ENCODE measurements at regions not wholly inside any gene's neighbourhood (a gene's known extent, or its start where the extent isn't known, plus 50 kb on each side); places are given as distances from the start of the nearest gene placed in this dataset.

- Histone ChIP-seq H3K4me3 (ENCODE audit: low read length) (peak overlapping the region; percentile 32), H3K36me3 (ENCODE audit: control insufficient read depth in 2 of 3, insufficient read depth in 3 of 3, low read length in 3 of 3) (peaks cover 0 to 31% (median 3%) of the 10 kb centered on the region in 3 experiments), H3K27ac (ENCODE audit: low read depth, low read length) (peak overlapping the region; percentile 85), H3K9me3 (ENCODE audit: control insufficient read depth in 2 of 3, low read length in 3 of 3) (no peaks in the 10 kb centered on the region), H3K4me1 (ENCODE audit: control insufficient read depth in 2 of 2, insufficient read depth in 2 of 2, low read length in 2 of 2) (peaks cover 44 to 63% of the 10 kb centered on the region in 2 donors), H3K27me3 (ENCODE audit: control insufficient read depth in 2 of 2, insufficient read depth in 2 of 2, low read length in 2 of 2) (no peaks in the 10 kb centered on the region)
- Mint-ChIP-seq H3K36me3 (peaks cover 11 to 41% (median 20%) of the 10 kb centered on the region in 5 donors), H3K4me1 (peaks cover 37 to 89% (median 74%) of the 10 kb centered on the region in 7 donors), H3K4me3 (peak overlapping the region; percentile 57 to 86 (median 74)), H3K9me3 (peaks cover 0 to 3% (median 0%) of the 10 kb centered on the region in 11 donors), H3K27ac (peak overlapping the region; percentile 87 to 100 (median 99)), H3K27me3 (no peaks in the 10 kb centered on the region)
- CTCF ChIA-PET, result interaction anchor here (0.6 to 10.2 kb wide), 10 partner anchors 10 to 66 kb away, joined by 3 to 80 read pairs (median 12); partner anchors contain the start of gene SYNE3
- POLR2A ChIA-PET, result interaction anchor here (0.7 to 10.2 kb wide), 14 partner anchors 9 to 75 kb away, joined by 3 to 255 read pairs (median 6); partner anchors contain the start of genes GLRX5 and SYNE3
- intact Hi-C loops (cut with micrococcal nuclease), result loop anchor here (1.0 to 5.0 kb wide), 8 partner anchors 11 to 71 kb away; no protein-coding TSS in a partner anchor
- ATAC-seq (peak; percentile 90), DNase-seq (peak in 7 of 9 donors; percentile 59 to 87 (median 82))
These were observed 53.1 kb downstream of the SYNE3 start for GRCh38 chr14:95463171-95463901.

DNA sequence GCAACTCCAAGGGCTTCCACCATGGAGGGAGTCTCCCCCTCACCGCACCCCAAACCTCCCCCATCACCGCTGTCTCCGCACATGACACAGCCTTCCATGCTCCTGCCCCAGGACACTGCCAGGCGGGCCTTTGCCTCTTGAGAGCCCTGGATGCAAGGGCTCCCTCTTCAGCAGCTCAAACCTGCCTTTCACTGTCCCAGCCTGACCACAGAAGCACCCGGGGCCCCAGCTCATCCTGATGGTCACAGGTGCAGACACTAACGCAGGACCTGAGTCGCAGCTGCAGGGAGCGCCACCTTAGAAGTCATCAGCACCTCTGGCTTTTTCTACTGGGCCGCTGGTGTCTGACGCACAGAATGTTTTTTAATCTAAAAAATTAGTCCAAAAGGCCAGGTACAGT, 54.0 kb downstream of the SYNE3 start:
- intact Hi-C loops (cut with micrococcal nuclease), result loop anchor here (2.0 to 5.0 kb wide), 2 partner anchors 34 to 70 kb away; no protein-coding TSS in a partner anchor
- Mint-ChIP-seq H3K27me3 (no peaks in the 10 kb centered on the region), H3K27ac (peak overlapping the region; percentile 87 to 100 (median 99)), H3K4me3 (peak overlapping the region in 8 of 10 donors; percentile 57 to 86 (median 76)), H3K4me1 (peaks cover 38 to 85% (median 75%) of the 10 kb centered on the region in 7 donors), H3K9me3 (peaks cover 0 to 3% (median 0%) of the 10 kb centered on the region in 11 donors), H3K36me3 (peaks cover 11 to 40% (median 23%) of the 10 kb centered on the region in 5 donors)
- Histone ChIP-seq H3K4me3 (ENCODE audit: low read length) (no peak overlapping the region), H3K27me3 (ENCODE audit: control insufficient read depth in 2 of 2, insufficient read depth in 2 of 2, low read length in 2 of 2) (no peaks in the 10 kb centered on the region), H3K4me1 (ENCODE audit: control insufficient read depth in 2 of 2, insufficient read depth in 2 of 2, low read length in 2 of 2) (peaks cover 44 to 64% of the 10 kb centered on the region in 2 donors), H3K27ac (ENCODE audit: low read depth, low read length) (peak overlapping the region; percentile 85), H3K9me3 (ENCODE audit: control insufficient read depth in 2 of 3, low read length in 3 of 3) (no peaks in the 10 kb centered on the region), H3K36me3 (ENCODE audit: control insufficient read depth in 2 of 3, insufficient read depth in 3 of 3, low read length in 3 of 3) (peaks cover 0 to 22% (median 3%) of the 10 kb centered on the region in 3 experiments)
- no peak for ATAC-seq
- peak in 2 of 9 donors; percentile 9 to 22 for DNase-seq
- CTCF ChIA-PET, result interaction anchor here (0.6 to 10.2 kb wide), 9 partner anchors 10 to 65 kb away, joined by 3 to 80 read pairs (median 13); partner anchors contain the start of gene SYNE3
- POLR2A ChIA-PET, result interaction anchor here (1.2 to 10.2 kb wide), 7 partner anchors 9 to 72 kb away, joined by 4 to 255 read pairs (median 14); partner anchors contain the start of genes GLRX5 and SYNE3

DNA sequence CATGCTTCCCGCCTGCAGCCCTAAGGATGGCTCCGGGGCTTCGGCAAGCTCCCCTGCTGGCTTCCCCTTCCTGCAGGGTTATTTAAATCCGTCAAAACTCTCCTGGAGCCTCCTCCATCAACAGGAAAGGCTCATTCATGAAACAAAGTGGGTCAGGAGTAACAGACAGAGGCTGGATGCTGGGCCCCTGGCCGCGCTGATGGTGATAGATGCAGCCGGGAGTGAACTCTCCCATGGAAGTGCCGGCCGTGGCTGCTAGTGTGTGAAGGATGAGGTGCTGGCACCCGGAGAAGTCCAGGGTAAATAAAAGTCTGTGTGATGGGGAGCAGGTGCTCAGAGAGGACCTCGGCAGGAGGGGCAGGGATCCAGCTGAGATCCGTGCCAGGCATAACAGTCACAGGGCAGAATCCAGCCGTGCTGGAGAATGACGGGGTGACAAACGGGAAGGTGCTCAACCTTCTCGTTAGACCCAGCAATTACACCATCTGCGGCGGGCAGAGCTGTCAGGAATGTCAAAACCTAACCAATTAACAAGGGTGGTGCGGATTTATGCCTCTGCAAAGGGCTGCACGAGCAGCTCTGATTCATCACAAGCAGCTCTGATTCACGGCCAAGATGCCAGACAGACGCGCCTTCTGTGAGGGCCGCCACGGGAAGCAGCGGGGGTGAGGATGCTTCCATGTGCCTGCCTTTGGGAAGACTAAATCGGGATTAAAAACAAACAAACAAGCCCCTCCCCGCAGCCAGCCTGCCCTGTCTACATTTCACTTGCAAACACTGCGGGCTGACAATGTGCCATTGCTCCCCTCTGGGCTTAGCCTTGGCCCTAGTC, 55.6 kb downstream of the SYNE3 start:
- Mint-ChIP-seq H3K4me1 (peaks cover 38 to 77% (median 70%) of the 10 kb centered on the region in 7 donors), H3K4me3 (peak overlapping the region in 6 of 10 donors; percentile 25 to 86 (median 34))
- POLR2A ChIA-PET, result interaction anchor here (0.6 to 10.2 kb wide), 4 partner anchors 10 to 60 kb away, joined by 3 to 255 read pairs (median 9); partner anchors contain the start of gene SYNE3

DNA sequence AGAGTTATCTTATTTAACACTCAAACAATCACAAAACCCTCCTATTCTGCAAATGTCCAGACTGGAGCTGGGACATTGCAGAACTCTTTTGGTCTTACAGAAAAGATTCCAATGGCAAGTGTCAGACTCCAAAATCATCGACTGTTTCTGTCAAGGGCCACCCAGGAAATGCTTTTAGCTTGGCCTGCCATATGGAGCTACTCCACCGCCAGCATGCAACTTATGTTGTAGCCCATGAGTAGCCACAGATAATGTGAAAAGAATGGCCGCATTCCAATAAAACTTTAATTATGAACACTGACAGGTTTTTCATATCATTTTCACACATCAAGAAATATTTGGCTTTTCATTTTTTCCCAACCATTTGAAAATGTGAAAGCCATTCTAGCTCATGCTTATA, 57.5 kb downstream of the SYNE3 start:
- H3K27ac Mint-ChIP-seq, result peak overlapping the region in 8 of 9 donors; percentile 28 to 93 (median 74)
- H3K9me3 Mint-ChIP-seq, result no peaks in the 10 kb centered on the region

More for the DNA sequence above, 55.6 kb downstream of the SYNE3 start:
- Histone ChIP-seq H3K9me3 (ENCODE audit: control insufficient read depth in 2 of 3, low read length in 3 of 3) (no peaks in the 10 kb centered on the region), H3K4me1 (ENCODE audit: control insufficient read depth in 2 of 2, insufficient read depth in 2 of 2, low read length in 2 of 2) (peaks cover 43 to 50% of the 10 kb centered on the region in 2 donors), H3K27me3 (ENCODE audit: control insufficient read depth in 2 of 2, insufficient read depth in 2 of 2, low read length in 2 of 2) (no peaks in the 10 kb centered on the region), H3K27ac (ENCODE audit: low read depth, low read length) (peak overlapping the region; percentile 85), H3K4me3 (ENCODE audit: low read length) (no peak overlapping the region), H3K36me3 (ENCODE audit: control insufficient read depth in 2 of 3, insufficient read depth in 3 of 3, low read length in 3 of 3) (peaks cover 0 to 9% (median 3%) of the 10 kb centered on the region in 3 experiments)
- peak overlapping the region in 8 of 9 donors; percentile 95 to 100 (median 99) for H3K27ac Mint-ChIP-seq
- intact Hi-C loops (cut with micrococcal nuclease), result loop anchor here in 1 of 2 donors (5.0 kb wide), 1 partner anchor 71 kb away; no protein-coding TSS in a partner anchor
- no peak for ATAC-seq
- H3K9me3 Mint-ChIP-seq, result peaks cover 0 to 3% (median 0%) of the 10 kb centered on the region in 11 donors
- peaks cover 11 to 33% (median 28%) of the 10 kb centered on the region in 5 donors for H3K36me3 Mint-ChIP-seq
- CTCF ChIA-PET, result interaction anchor here (1.1 to 10.2 kb wide), 2 partner anchors 17 to 68 kb away, joined by 3 to 80 read pairs; no protein-coding TSS in a partner anchor
- DNase-seq, result no peak
- no peaks in the 10 kb centered on the region for H3K27me3 Mint-ChIP-seq

DNA sequence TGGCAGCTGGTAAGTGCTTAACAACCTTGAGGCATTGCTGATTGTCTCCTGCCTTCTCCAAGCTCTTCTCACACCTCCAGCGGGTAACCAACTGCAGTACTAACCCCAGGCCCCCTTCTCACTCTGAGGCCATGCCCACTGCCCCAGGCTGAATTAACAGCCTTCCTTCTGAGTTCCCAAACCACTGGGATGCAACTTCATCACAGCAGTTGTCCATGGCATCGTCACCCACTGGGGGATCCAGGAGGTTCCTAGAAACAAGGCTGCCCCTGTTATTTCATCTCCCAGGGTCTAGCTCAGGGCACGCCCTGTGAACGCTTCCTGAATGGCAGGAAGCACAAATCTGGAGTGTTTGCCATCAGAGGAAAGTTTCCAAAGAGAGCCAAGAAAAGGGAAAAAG, 58.0 kb downstream of the SYNE3 start:
- Mint-ChIP-seq H3K27me3 (no peaks in the 10 kb centered on the region), H3K4me3 (no peak overlapping the region), H3K4me1 (peaks cover 14 to 53% (median 46%) of the 10 kb centered on the region in 7 donors), H3K36me3 (peaks cover 4 to 33% (median 23%) of the 10 kb centered on the region in 5 donors), H3K27ac (peak overlapping the region in 7 of 9 donors; percentile 25 to 70 (median 65)), H3K9me3 (no peaks in the 10 kb centered on the region)
- Histone ChIP-seq H3K4me3 (ENCODE audit: low read length) (no peak overlapping the region), H3K4me1 (ENCODE audit: control insufficient read depth in 2 of 2, insufficient read depth in 2 of 2, low read length in 2 of 2) (peaks cover 19 to 26% of the 10 kb centered on the region in 2 donors), H3K36me3 (ENCODE audit: control insufficient read depth in 2 of 3, insufficient read depth in 3 of 3, low read length in 3 of 3) (peaks cover 0 to 24% (median 3%) of the 10 kb centered on the region in 3 experiments), H3K27ac (ENCODE audit: low read depth, low read length) (no peak overlapping the region), H3K9me3 (ENCODE audit: control insufficient read depth in 2 of 3, low read length in 3 of 3) (no peaks in the 10 kb centered on the region), H3K27me3 (ENCODE audit: control insufficient read depth in 2 of 2, insufficient read depth in 2 of 2, low read length in 2 of 2) (no peaks in the 10 kb centered on the region)
- ATAC-seq, result no peak
- CTCF ChIA-PET, result interaction anchor here (1.1 to 10.2 kb wide), 4 partner anchors 15 to 68 kb away, joined by 3 to 80 read pairs (median 10); no protein-coding TSS in a partner anchor
- DNase-seq, result no peak
- intact Hi-C loops (cut with micrococcal nuclease), result no loop called here
- POLR2A ChIA-PET, result interaction anchor here (0.6 to 10.2 kb wide), 3 partner anchors 8 to 63 kb away, joined by 3 to 255 read pairs (median 4); partner anchors contain the start of gene SYNE3

More for the DNA sequence above, 57.5 kb downstream of the SYNE3 start:
- no peaks in the 10 kb centered on the region for H3K27me3 Mint-ChIP-seq
- H3K4me3 ChIP-seq (ENCODE audit: low read length), result no peak overlapping the region
- no peaks in the 10 kb centered on the region for H3K27me3 ChIP-seq (ENCODE audit: control insufficient read depth in 2 of 2, insufficient read depth in 2 of 2, low read length in 2 of 2)
- H3K36me3 ChIP-seq (ENCODE audit: control insufficient read depth in 2 of 3, insufficient read depth in 3 of 3, low read length in 3 of 3), result peaks cover 0 to 19% (median 0%) of the 10 kb centered on the region in 3 experiments
- H3K9me3 ChIP-seq (ENCODE audit: control insufficient read depth in 2 of 3, low read length in 3 of 3), result no peaks in the 10 kb centered on the region
- peaks cover 18 to 58% (median 51%) of the 10 kb centered on the region in 7 donors for H3K4me1 Mint-ChIP-seq
- H3K4me3 Mint-ChIP-seq, result no peak overlapping the region
- ChIA-PET POLR2A (interaction anchor here (0.8 to 10.2 kb wide), 4 partner anchors 8 to 62 kb away, joined by 3 to 255 read pairs (median 4); partner anchors contain the start of gene SYNE3), CTCF (interaction anchor here (0.6 to 10.2 kb wide), 8 partner anchors 15 to 100 kb away, joined by 3 to 80 read pairs (median 6); partner anchors contain the start of gene SYNE3)
- H3K4me1 ChIP-seq (ENCODE audit: control insufficient read depth in 2 of 2, insufficient read depth in 2 of 2, low read length in 2 of 2), result peaks cover 24 to 31% of the 10 kb centered on the region in 2 donors
- intact Hi-C loops (cut with micrococcal nuclease), result no loop called here
- ATAC-seq (no peak), DNase-seq (no peak)
- peaks cover 4 to 33% (median 22%) of the 10 kb centered on the region in 5 donors for H3K36me3 Mint-ChIP-seq
- H3K27ac ChIP-seq (ENCODE audit: low read depth, low read length), result no peak overlapping the region

Measured in naive thymus-derived CD4-positive, alpha-beta T cell (primary cell).